ENCODE measurements at regions not wholly inside any gene's neighbourhood (a gene's known extent, or its start where the extent isn't known, plus 50 kb on each side); places are given as distances from the start of the nearest gene placed in this dataset.
"Not testable (repeated sequence)": the region's sequence is repeated elsewhere in the genome, so short reads cannot be mapped to it uniquely, and the experiment has no call there.

DNA sequence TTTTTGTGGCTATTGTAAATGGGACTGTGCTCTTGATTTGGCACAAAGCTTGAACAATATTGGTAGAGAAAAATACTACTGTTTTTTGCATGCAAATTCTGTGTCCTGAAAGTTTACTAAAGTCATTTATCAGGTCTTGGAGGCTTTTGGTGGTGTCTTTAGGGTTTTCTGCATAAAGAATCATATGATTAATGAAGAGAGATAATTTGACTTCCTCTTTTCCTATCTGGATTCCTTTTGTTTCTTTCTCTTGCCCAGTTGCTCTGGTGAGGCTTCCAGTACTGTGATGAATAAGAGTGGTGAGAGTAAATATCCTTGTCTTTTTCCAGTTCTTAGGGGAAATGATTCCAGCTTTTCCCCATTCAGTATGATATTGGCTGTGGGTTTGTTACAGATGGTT, 1166.7 kb downstream of the NCAM2 start:
- ATAC-seq: no peak
- DNase-seq: no peak

DNA sequence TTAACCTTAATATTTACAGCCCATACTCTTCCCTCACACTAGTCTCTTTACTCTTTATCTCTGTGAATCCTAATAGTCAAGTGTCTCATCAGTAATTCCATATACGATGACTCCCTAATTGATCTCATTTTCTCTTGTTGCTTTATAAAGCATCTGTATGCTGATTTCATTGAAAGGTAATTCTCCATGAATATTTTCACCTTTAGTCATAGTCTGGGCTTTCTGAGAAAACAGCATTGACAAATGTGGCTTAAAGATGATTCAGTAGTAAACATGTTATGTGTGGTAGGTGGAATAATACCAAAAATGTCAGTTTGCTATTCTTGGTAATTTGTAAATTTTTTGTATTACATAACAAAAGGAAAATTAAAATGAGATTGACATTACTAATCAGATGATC, 1176.5 kb downstream of the NCAM2 start:
- no peak for DNase-seq
- H3K4me1 Mint-ChIP-seq (ENCODE audit: low read depth): no peaks in the 10 kb centered on the region
- no peak for ATAC-seq
- H3K27me3 Mint-ChIP-seq (ENCODE audit: low read depth): no peaks in the 10 kb centered on the region
- peaks cover 20% of the 10 kb centered on the region for H3K9me3 Mint-ChIP-seq
- H3K36me3 Mint-ChIP-seq (ENCODE audit: insufficient read depth): no peaks in the 10 kb centered on the region
- no peak overlapping the region for H3K4me3 Mint-ChIP-seq

More for the DNA sequence above, 1166.7 kb downstream of the NCAM2 start:
- Mint-ChIP-seq H3K4me3 (no peak overlapping the region), H3K36me3 (ENCODE audit: insufficient read depth) (no peaks in the 10 kb centered on the region), H3K27me3 (ENCODE audit: low read depth) (no peaks in the 10 kb centered on the region), H3K4me1 (ENCODE audit: low read depth) (no peaks in the 10 kb centered on the region), H3K9me3 (peaks cover 6% of the 10 kb centered on the region)

DNA sequence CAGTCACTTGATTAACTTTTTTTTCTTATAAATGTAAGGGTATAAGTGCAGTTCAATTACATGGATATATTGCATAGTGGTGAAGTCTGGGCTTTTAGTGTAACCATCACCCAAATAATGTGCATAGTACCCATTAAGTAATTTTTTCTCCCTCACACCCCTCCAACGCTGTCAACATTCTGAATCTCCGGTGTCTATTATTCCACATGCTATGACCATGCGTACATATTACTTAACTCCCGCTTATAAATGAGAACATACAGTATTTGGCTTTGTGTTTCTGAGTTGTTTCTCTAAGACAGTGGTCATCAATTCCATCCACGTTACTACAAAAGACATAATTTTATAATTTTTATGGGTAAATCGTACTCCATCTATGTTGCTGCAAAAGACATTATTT, 1191.1 kb downstream of the NCAM2 start:
- no peak for ATAC-seq
- no peaks in the 10 kb centered on the region for H3K36me3 Mint-ChIP-seq (ENCODE audit: insufficient read depth)
- no peak for DNase-seq
- H3K4me1 Mint-ChIP-seq (ENCODE audit: low read depth): no peaks in the 10 kb centered on the region
- H3K9me3 Mint-ChIP-seq: peaks cover 15% of the 10 kb centered on the region
- no peaks in the 10 kb centered on the region for H3K27me3 Mint-ChIP-seq (ENCODE audit: low read depth)
- H3K4me3 Mint-ChIP-seq: no peak overlapping the region

DNA sequence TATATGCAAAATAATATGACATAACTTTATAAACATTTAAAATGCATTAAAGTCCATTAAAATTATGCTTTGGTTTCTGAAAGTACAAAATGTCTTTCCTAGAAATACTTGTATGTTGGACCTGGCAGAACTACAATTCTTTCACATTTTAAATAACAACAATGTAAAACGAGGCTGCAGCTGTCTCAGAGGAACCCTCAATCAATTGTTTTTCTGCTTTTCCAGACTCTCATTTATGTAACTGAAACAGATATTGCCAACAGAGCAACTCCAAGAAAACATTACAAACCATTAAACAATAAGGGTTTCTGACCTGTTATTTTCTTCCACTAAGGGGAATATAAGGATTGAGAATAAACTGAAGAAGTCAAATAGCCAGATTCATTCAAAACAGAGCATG, 1193.4 kb downstream of the NCAM2 start:
- H3K4me1 Mint-ChIP-seq (ENCODE audit: low read depth): no peaks in the 10 kb centered on the region
- no peaks in the 10 kb centered on the region for H3K27me3 Mint-ChIP-seq (ENCODE audit: low read depth)
- H3K36me3 Mint-ChIP-seq (ENCODE audit: insufficient read depth): no peaks in the 10 kb centered on the region
- H3K9me3 Mint-ChIP-seq: peaks cover 18% of the 10 kb centered on the region
- ATAC-seq (no peak), DNase-seq (no peak)
- no peak overlapping the region for H3K4me3 Mint-ChIP-seq

DNA sequence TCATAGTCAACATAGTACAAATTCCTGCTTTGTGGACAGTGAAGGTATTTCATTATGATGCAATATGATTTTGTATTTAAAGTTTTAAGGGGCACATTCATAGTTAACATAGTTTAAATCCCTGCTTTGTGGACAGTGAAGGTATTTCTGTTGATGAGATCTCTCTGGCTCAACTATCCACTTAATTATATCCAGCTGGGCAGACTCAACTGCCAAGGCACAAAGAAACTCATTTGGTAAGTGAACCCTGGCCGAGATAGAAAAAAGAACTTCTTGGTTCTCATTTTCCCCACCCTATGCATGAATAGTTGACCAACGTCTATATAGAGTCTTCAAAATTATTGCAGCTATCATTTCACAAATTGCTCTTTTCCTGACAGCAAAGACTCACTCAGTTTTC, 1194.6 kb downstream of the NCAM2 start:
- H3K4me1 Mint-ChIP-seq (ENCODE audit: low read depth): no peaks in the 10 kb centered on the region
- DNase-seq: no peak
- H3K9me3 Mint-ChIP-seq: peaks cover 18% of the 10 kb centered on the region
- H3K36me3 Mint-ChIP-seq (ENCODE audit: insufficient read depth): no peaks in the 10 kb centered on the region
- ATAC-seq: no peak
- H3K4me3 Mint-ChIP-seq: no peak overlapping the region
- H3K27me3 Mint-ChIP-seq (ENCODE audit: low read depth): no peaks in the 10 kb centered on the region

DNA sequence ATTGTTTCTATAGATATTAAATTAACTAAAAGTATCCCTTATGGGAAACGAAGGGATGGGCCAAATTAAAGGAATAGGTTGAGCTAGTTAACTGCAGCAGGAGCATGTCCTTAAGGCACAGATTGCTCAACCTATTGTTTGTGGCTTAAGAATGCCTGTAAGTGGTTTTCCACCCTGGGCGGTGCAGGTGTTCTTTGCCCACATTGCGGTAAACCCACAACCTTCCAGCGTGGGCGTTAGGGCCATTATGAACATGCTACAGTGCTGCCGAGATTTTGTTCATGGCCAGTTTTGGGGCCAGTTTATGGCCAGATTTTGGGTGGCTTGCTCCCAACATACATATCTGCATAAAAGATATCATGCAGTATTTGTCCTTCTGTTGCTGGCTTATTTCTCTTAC, 1196.8 kb downstream of the NCAM2 start:
- H3K4me1 Mint-ChIP-seq (ENCODE audit: low read depth); ATAC-seq; DNase-seq; H3K4me3 Mint-ChIP-seq; H3K36me3 Mint-ChIP-seq (ENCODE audit: insufficient read depth); H3K27me3 Mint-ChIP-seq (ENCODE audit: low read depth): not testable (repeated sequence)
- peaks cover 12% of the 10 kb centered on the region for H3K9me3 Mint-ChIP-seq

DNA sequence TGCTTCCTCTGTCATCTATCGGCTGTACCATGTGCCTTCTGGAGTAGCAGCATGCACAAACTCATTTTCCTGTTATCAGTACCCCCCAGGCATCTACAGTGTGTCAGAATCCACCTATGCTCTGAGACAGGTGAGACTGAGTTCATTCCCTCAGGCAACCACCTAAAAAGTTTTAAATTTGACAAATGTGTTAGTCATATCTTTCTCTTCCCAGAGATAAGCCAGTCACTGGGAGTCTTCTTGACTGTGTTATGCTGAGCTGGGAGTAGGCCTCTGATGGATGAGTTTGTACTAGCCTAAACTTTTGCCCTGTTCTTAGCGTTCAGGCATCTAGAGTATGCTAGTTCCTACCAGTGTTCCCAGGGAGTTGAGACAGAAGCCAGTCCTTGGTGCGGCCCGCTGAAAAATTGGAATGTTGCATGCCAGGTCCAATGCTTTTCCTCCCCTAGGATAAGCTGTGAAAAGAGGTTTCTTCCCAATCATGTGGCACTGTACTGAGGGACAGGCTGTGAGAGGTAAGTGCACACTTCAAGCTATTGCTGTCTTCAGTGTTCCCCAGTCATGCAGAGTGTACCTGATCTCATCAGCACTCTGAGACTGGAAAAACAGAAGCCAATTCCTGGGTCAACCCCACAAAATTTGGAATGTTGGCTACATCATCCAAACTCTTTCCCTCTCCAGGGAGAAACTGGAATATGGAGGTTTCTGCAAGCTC, 1202.3 kb downstream of the NCAM2 start:
- Mint-ChIP-seq H3K36me3 (ENCODE audit: insufficient read depth) (no peaks in the 10 kb centered on the region), H3K4me1 (ENCODE audit: low read depth) (no peaks in the 10 kb centered on the region), H3K9me3 (peaks cover 4% of the 10 kb centered on the region), H3K4me3 (no peak overlapping the region), H3K27me3 (ENCODE audit: low read depth) (no peaks in the 10 kb centered on the region)
- ATAC-seq: no peak
- no peak for DNase-seq

DNA sequence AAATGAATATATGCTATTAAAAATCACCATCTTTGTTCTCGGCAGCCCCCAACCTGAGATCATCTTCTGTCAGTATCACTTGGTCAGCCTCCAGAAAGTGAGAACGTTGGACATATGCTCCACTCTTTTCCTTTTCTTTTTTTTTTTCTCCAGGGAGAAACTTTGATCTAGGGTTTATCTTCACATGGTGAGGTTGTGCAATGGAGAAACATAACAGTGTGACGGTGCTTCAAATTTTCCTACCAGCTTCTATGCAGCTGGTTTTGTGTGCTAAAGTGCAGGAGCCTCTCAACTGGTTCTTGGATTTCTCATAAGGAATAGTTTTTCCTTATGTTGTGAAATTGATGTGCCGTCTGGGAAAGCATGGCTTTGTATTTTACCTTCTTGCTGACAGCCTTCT, 1202.9 kb downstream of the NCAM2 start:
- H3K36me3 Mint-ChIP-seq (ENCODE audit: insufficient read depth): no peaks in the 10 kb centered on the region
- DNase-seq (no peak), ATAC-seq (no peak)
- no peaks in the 10 kb centered on the region for H3K27me3 Mint-ChIP-seq (ENCODE audit: low read depth)
- H3K4me1 Mint-ChIP-seq (ENCODE audit: low read depth): no peaks in the 10 kb centered on the region
- peaks cover 5% of the 10 kb centered on the region for H3K9me3 Mint-ChIP-seq
- no peak overlapping the region for H3K4me3 Mint-ChIP-seq

DNA sequence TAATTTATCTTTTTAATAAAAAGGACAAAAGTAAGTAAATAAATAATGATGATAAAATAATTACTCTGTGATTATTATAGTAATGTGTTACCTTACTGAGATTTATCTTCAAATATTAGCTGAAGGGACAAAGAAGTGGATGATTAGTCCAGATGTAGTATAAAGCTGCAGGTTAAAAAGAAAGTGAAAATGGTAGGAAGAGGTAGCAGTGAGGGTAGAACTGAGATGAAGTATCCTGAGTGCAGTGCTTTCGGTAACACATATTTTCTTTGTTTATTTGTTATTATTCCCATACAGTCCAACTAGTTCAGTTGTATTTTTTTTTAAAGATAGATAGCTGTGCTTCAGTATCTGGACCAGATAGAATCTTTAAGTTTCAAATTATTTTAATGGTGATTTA, 1203.5 kb downstream of the NCAM2 start:
- Mint-ChIP-seq H3K27me3 (ENCODE audit: low read depth) (no peaks in the 10 kb centered on the region), H3K9me3 (peaks cover 5% of the 10 kb centered on the region), H3K4me3 (no peak overlapping the region), H3K4me1 (ENCODE audit: low read depth) (no peaks in the 10 kb centered on the region), H3K36me3 (ENCODE audit: insufficient read depth) (no peaks in the 10 kb centered on the region)
- no peak for DNase-seq
- ATAC-seq: no peak

DNA sequence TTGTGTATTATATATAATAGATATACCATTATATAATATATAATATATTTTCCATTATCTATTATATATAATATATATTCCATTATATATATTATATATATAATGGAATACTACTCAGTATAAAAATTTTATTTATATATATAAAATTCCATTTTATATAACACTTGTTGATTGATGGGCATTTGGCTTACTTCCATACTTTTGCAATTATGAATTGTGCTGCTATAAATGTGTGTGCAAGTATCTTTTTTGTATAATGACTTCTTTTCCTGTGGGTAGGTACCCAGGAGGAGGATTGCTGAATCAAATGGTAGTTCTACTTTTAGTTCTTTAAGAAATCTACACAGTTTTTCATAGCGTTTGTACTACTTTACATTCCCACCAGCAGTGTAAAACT, 1211.1 kb downstream of the NCAM2 start:
- Mint-ChIP-seq H3K4me1 (ENCODE audit: low read depth) (no peaks in the 10 kb centered on the region), H3K9me3 (peaks cover 25% of the 10 kb centered on the region), H3K27me3 (ENCODE audit: low read depth) (no peaks in the 10 kb centered on the region), H3K36me3 (ENCODE audit: insufficient read depth) (no peaks in the 10 kb centered on the region), H3K4me3 (no peak overlapping the region)
- ATAC-seq: no peak
- DNase-seq: no peak

DNA sequence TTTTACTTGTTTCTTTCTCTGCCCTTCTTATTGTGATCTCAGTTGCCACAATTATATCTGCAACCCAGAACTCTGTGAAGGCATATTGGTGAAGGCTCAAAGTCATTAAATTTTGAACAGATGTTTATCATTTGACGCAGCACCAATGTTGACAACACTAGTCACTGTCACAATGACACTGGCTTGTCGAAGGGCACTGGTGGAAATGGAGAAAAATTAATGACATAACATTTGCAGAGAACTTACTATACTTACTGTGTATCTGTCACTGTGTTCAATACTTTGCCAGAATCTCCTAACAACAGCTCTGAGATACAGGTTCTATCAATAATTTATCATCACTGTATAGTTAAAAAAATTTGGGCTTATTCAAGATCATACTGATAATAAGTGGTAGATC, 1213.7 kb downstream of the NCAM2 start:
- Mint-ChIP-seq H3K4me3 (no peak overlapping the region), H3K4me1 (ENCODE audit: low read depth) (no peaks in the 10 kb centered on the region), H3K9me3 (peaks cover 23% of the 10 kb centered on the region), H3K27me3 (ENCODE audit: low read depth) (no peaks in the 10 kb centered on the region), H3K36me3 (ENCODE audit: insufficient read depth) (no peaks in the 10 kb centered on the region)
- ATAC-seq: no peak
- no peak for DNase-seq

DNA sequence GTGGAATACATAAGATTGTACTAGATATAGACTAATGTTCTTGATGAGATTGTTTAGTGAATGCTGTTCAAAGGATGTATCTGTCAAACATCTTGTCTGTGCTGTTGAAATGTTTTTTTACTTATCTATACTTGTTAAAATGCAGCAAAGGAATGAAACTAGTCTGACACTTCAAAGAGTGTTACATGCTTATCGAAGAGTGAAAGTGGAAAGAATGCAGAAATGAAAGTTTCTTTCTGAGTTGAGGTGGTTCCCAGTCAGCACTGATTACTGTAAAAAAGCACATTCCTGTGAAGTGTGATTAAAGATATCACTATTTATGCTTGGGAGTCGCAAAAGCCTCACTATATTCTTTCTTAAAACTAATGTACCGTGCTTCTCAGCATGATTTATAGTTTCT, 1225.2 kb downstream of the NCAM2 start:
- H3K4me3 Mint-ChIP-seq: no peak overlapping the region
- no peaks in the 10 kb centered on the region for H3K27me3 Mint-ChIP-seq (ENCODE audit: low read depth)
- no peaks in the 10 kb centered on the region for H3K4me1 Mint-ChIP-seq (ENCODE audit: low read depth)
- peak; percentile 58 to 90 for ATAC-seq
- DNase-seq: no peak
- H3K9me3 Mint-ChIP-seq: peaks cover 5% of the 10 kb centered on the region
- H3K36me3 Mint-ChIP-seq (ENCODE audit: insufficient read depth): no peaks in the 10 kb centered on the region

DNA sequence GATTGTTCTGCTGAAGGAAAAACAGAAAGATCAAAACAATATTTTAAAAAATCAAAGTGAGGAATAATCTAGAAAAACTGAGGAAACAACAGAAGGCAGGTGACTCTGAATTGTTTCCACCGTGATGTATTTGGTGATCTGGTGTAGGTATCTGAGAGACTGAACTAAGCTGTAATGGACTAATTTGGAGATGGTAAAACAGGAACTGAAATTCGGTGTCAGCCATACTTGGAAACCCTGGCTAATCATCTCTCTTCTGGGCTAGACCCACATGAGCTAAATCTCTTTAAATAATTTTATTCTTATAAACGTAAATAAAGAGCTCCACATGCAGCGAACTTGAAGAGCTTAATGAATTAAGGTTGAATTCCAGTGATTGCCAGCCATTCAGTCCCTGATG, 1226.1 kb downstream of the NCAM2 start:
- Mint-ChIP-seq H3K4me1 (ENCODE audit: low read depth) (no peaks in the 10 kb centered on the region), H3K36me3 (ENCODE audit: insufficient read depth) (no peaks in the 10 kb centered on the region), H3K9me3 (peaks cover 5% of the 10 kb centered on the region), H3K4me3 (no peak overlapping the region), H3K27me3 (ENCODE audit: low read depth) (no peaks in the 10 kb centered on the region)
- DNase-seq (no peak), ATAC-seq (no peak)

DNA sequence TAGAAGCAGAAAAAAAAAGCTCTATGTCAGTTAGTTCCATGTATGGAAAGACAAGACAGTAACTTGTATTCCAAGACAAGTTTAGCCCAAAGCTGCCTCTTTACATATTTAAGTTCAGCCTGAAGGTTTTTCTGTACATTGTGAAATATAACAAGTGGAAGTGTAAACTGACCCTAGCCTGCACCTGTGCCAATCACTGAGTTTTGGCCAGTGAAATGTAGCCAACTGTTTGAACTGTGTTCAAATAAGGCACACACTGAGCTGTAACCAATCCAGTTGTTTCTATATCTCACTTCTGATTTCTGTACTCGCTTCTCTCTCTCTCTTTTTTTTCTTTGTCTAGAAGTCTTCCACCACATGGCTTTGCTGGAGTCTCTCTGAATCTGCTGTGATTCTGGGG, 1227.1 kb downstream of the NCAM2 start:
- H3K4me3 Mint-ChIP-seq: no peak overlapping the region
- no peaks in the 10 kb centered on the region for H3K27me3 Mint-ChIP-seq (ENCODE audit: low read depth)
- DNase-seq (no peak), ATAC-seq (no peak)
- peaks cover 5% of the 10 kb centered on the region for H3K9me3 Mint-ChIP-seq
- no peaks in the 10 kb centered on the region for H3K4me1 Mint-ChIP-seq (ENCODE audit: low read depth)
- H3K36me3 Mint-ChIP-seq (ENCODE audit: insufficient read depth): no peaks in the 10 kb centered on the region

DNA sequence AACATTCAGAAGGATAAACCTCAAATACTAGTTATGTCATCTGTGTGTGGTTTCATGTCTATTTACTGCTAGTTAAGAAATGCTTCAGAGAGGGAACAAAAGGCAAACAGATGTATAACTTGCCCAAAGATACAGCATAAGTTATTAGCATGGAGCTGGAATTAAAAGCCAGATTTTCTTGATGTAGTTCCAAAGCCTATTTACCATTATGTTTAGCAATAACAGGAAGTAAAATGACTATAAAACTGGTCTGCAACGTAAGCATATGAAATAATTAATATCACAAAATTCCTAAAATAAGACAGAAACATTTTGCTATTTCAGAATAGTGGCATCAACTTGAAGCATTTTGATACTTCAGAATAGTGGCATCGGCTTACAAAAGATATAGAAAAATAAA, 1232.8 kb downstream of the NCAM2 start:
- Mint-ChIP-seq H3K27me3 (ENCODE audit: low read depth) (no peaks in the 10 kb centered on the region), H3K9me3 (peaks cover 6% of the 10 kb centered on the region), H3K4me1 (ENCODE audit: low read depth) (no peaks in the 10 kb centered on the region), H3K4me3 (no peak overlapping the region), H3K36me3 (ENCODE audit: insufficient read depth) (no peaks in the 10 kb centered on the region)
- ATAC-seq: no peak
- DNase-seq: no peak

All from activated T-cell treated with anti-CD3 and anti-CD28 coated beads, Interleukin-2, amount 50 U/mL, for 4 hours (primary cell).